ENCODE measurements at regions not wholly inside any gene's neighbourhood (a gene's known extent, or its start where the extent isn't known, plus 50 kb on each side); places are given as distances from the start of the nearest gene placed in this dataset.

- no peaks in the 10 kb centered on the region for H3K27me3 Mint-ChIP-seq (ENCODE audit: low read depth)
- peaks cover 8% of the 10 kb centered on the region for H3K4me1 Mint-ChIP-seq (ENCODE audit: low read depth)
- H3K36me3 Mint-ChIP-seq (ENCODE audit: low read depth), result no peaks in the 10 kb centered on the region
- H3K9me3 Mint-ChIP-seq (ENCODE audit: low read depth), result no peaks in the 10 kb centered on the region
- no peak for TF ChIP-seq CTCF (IDR thresholded peaks at IDR 0.05)
- no peak overlapping the region for H3K4me3 Mint-ChIP-seq (ENCODE audit: unreplicated experiment)
- H3K27ac Mint-ChIP-seq (ENCODE audit: unreplicated experiment), result no peak overlapping the region
- no peak for DNase-seq (ENCODE audit: low spot score)
Measured at GRCh38 chr4:117421706-117422105, 336.3 kb upstream of the TRAM1L1 start.

- no peaks in the 10 kb centered on the region for H3K36me3 Mint-ChIP-seq (ENCODE audit: low read depth)
- no peak overlapping the region for H3K27ac Mint-ChIP-seq (ENCODE audit: unreplicated experiment)
- no peak for DNase-seq (ENCODE audit: low spot score)
- H3K9me3 Mint-ChIP-seq (ENCODE audit: low read depth), result no peaks in the 10 kb centered on the region
- TF ChIP-seq CTCF (IDR thresholded peaks at IDR 0.05), result no peak
- no peak overlapping the region for H3K4me3 Mint-ChIP-seq (ENCODE audit: unreplicated experiment)
- H3K4me1 Mint-ChIP-seq (ENCODE audit: low read depth), result peaks cover 8% of the 10 kb centered on the region
- H3K27me3 Mint-ChIP-seq (ENCODE audit: low read depth), result no peaks in the 10 kb centered on the region
Measured at GRCh38 chr4:117422297-117422696, 336.9 kb upstream of the TRAM1L1 start.

GRCh38 chr4:117425636-117426035, 340.3 kb upstream of the TRAM1L1 start:
- Mint-ChIP-seq H3K4me1 (ENCODE audit: low read depth) (peaks cover 10% of the 10 kb centered on the region), H3K27ac (ENCODE audit: unreplicated experiment) (no peak overlapping the region), H3K9me3 (ENCODE audit: low read depth) (no peaks in the 10 kb centered on the region), H3K4me3 (ENCODE audit: unreplicated experiment) (no peak overlapping the region), H3K36me3 (ENCODE audit: low read depth) (no peaks in the 10 kb centered on the region), H3K27me3 (ENCODE audit: low read depth) (no peaks in the 10 kb centered on the region)
- DNase-seq (ENCODE audit: low spot score), result no peak
- TF ChIP-seq CTCF (IDR thresholded peaks at IDR 0.05), result no peak

- no peak for TF ChIP-seq CTCF (IDR thresholded peaks at IDR 0.05)
- Mint-ChIP-seq H3K27ac (ENCODE audit: unreplicated experiment) (peak overlapping the region; percentile 62), H3K9me3 (ENCODE audit: low read depth) (no peaks in the 10 kb centered on the region), H3K27me3 (ENCODE audit: low read depth) (no peaks in the 10 kb centered on the region), H3K4me1 (ENCODE audit: low read depth) (peaks cover 10% of the 10 kb centered on the region), H3K4me3 (ENCODE audit: unreplicated experiment) (no peak overlapping the region), H3K36me3 (ENCODE audit: low read depth) (no peaks in the 10 kb centered on the region)
- no peak for DNase-seq (ENCODE audit: low spot score)
Measured at GRCh38 chr4:117428536-117428935, 343.2 kb upstream of the TRAM1L1 start.

GRCh38 chr4:117429061-117429460, 343.7 kb upstream of the TRAM1L1 start:
- Mint-ChIP-seq H3K27ac (ENCODE audit: unreplicated experiment) (no peak overlapping the region), H3K9me3 (ENCODE audit: low read depth) (no peaks in the 10 kb centered on the region), H3K27me3 (ENCODE audit: low read depth) (no peaks in the 10 kb centered on the region), H3K36me3 (ENCODE audit: low read depth) (no peaks in the 10 kb centered on the region), H3K4me1 (ENCODE audit: low read depth) (peaks cover 13% of the 10 kb centered on the region), H3K4me3 (ENCODE audit: unreplicated experiment) (no peak overlapping the region)
- TF ChIP-seq CTCF (IDR thresholded peaks at IDR 0.05), result peak; percentile 12
- DNase-seq (ENCODE audit: low spot score), result peak; percentile 60
